ENCODE measurements at regions not wholly inside any gene's neighbourhood (a gene's known extent, or its start where the extent isn't known, plus 50 kb on each side); places are given as distances from the start of the nearest gene placed in this dataset.

GRCh38 chr4:187289371-187289770 lies 565.7 kb upstream of the FAT1 start:
- H3K9me3 ChIP-seq (ENCODE audit: control insufficient read depth, insufficient read depth, low read length) = no peaks in the 10 kb centered on the region
- H3K9ac ChIP-seq (ENCODE audit: low read depth, low read length) = no peak overlapping the region
- H3K4me2 ChIP-seq (ENCODE audit: low read depth, low read length) = no peak overlapping the region
- POLR2A ChIA-PET (ENCODE audit: unreplicated experiment) = no interaction called here
- peak overlapping the region in 1 of 2 experiments; percentile 74; a peak in 2 of 4 replicates for H4K8ac ChIP-seq (ENCODE audit: low read depth in 2 of 2, low read length in 2 of 2)
- H2BK20ac ChIP-seq (ENCODE audit: low read depth, low read length) = peak overlapping the region; percentile 89
- H3K9me1 ChIP-seq (ENCODE audit: insufficient read depth, low read length) = peaks cover 8% of the 10 kb centered on the region; the same call in 1 of the 2 replicates
- intact Hi-C loops (cut with micrococcal nuclease) (no loop called here), dilution Hi-C loops (cut with HindIII; ENCODE audit: low sequenced_read_pairs, unreplicated experiment) (no loop called here), in situ Hi-C loops (cut with MboI; ENCODE audit: low sequenced_read_pairs) (no loop called here)
- H3K14ac ChIP-seq (replicated peaks; ENCODE audit: low read depth, low read length) = peak overlapping the region; percentile 60; the same call in 1 of the 2 replicates
- no peaks in the 10 kb centered on the region for H3K79me1 ChIP-seq (ENCODE audit: low read depth in 1 of 2, low read length in 2 of 2)
- H2BK5ac ChIP-seq (ENCODE audit: low read depth, low read length, poor library complexity, severe bottlenecking) = peak overlapping the region; percentile 72
- peaks cover 9% of the 10 kb centered on the region for H3K4me1 ChIP-seq (ENCODE audit: control insufficient read depth, insufficient read depth, low read length)
- CTCF ChIA-PET = interaction anchor here (0.6 kb wide), 1 partner anchor 14 kb away, joined by 3 read pairs; no protein-coding TSS in a partner anchor
- no peak overlapping the region for H3K4me3 ChIP-seq (ENCODE audit: insufficient read depth, low read depth, low read length)
- H4K91ac ChIP-seq (ENCODE audit: insufficient read depth, low read depth, low read length) = no peak overlapping the region
- no TSS peak for BruUV-seq (replicated peaks)
- H2BK120ac ChIP-seq (ENCODE audit: low read depth, low read length) = peak overlapping the region; percentile 87; the same call in 1 of the 2 replicates
- peak overlapping the region; percentile 68 for H2AFZ ChIP-seq (replicated peaks; ENCODE audit: low read length, poor library complexity)
- no peaks in the 10 kb centered on the region for H3K27me3 ChIP-seq (ENCODE audit: control insufficient read depth, insufficient read depth, low read length)
- peak overlapping the region; percentile 70; the same call in 1 of the 2 replicates for H4K5ac ChIP-seq (ENCODE audit: low read depth, low read length)
- no peak overlapping the region for H3K27ac ChIP-seq (ENCODE audit: insufficient read depth, low read length)
- TF ChIP-seq MAFK (IDR thresholded peaks at IDR 0.05; ENCODE audit: low read depth, low read length) (no peak), CHD1 (IDR thresholded peaks at IDR 0.05; ENCODE audit: low read depth, low read length) (no peak), RCOR1 (IDR thresholded peaks at IDR 0.05; ENCODE audit: insufficient replicate concordance, low read length) (no peak), MAZ (IDR thresholded peaks at IDR 0.05; ENCODE audit: borderline replicate concordance, low read depth, low read length) (no peak), RAD21 (IDR thresholded peaks at IDR 0.05; ENCODE audit: low read length) (no peak), POLR2A (IDR thresholded peaks at IDR 0.05; ENCODE audit: low read depth, low read length) (no peak), CTCF (conservative IDR thresholded peaks at IDR 0.05; ENCODE audit: low read depth, low read length) (no peak)
- no CpG with 5 or more reads among the region's 2 CpGs for WGBS, 2 experiments (ENCODE audit: extremely low coverage in 2 of 2, insufficient read length in 1 of 2)
- peak overlapping the region; percentile 82; the same call in 1 of the 2 replicates for H3K23ac ChIP-seq (ENCODE audit: low read depth, low read length)
- ATAC-seq (ENCODE audit: low read depth) = peak; percentile 24
- H2AK5ac ChIP-seq (ENCODE audit: low read depth, low read length) = peak overlapping the region; percentile 62; the same call in 1 of the 2 replicates
- H2BK15ac ChIP-seq (ENCODE audit: low read depth, low read length) = peak overlapping the region; percentile 92; the same call in 1 of the 3 replicates
- peak overlapping the region; percentile 66; the same call in 1 of the 2 replicates for H3K4ac ChIP-seq (ENCODE audit: low read depth, low read length)
- no peaks in the 10 kb centered on the region for H3K36me3 ChIP-seq (ENCODE audit: control insufficient read depth, insufficient read depth, low read length)
- no peaks in the 10 kb centered on the region for H4K20me1 ChIP-seq (ENCODE audit: insufficient read depth, low read length)
- H2AK9ac ChIP-seq (replicated peaks; ENCODE audit: low read depth, low read length, poor library complexity) = no peak overlapping the region
- no peak overlapping the region for H3K56ac ChIP-seq (ENCODE audit: extremely low read depth, insufficient read depth, low read length)
- H3K18ac ChIP-seq (ENCODE audit: low read depth, low read length) = peak overlapping the region; percentile 85; the same call in 1 of the 2 replicates
- peak; percentile 41 for DNase-seq
